ENCODE measurements at regions not wholly inside any gene's neighbourhood (a gene's known extent, or its start where the extent isn't known, plus 50 kb on each side); places are given as distances from the start of the nearest gene placed in this dataset.

DNA sequence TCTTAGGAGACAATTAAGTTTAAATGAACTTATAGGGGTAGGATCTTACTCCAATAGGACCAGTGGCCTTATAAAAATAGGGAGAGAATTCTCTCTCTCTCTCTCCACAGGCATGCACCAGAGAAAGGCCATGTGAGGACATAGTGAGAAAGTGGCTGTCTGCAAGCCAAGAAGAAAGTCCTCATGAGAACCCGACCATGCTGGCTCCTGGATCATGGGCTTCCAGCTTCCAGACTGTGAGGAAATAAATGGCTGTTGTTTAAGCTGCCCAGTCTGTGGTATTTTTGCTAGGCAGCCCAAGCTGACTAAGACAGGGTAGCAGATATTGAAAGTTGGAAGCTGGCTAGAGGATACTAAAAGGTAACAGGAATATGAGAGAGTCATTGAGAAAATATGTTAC is 454.0 kb downstream of the NBAS start:
- DNase-seq = no peak

DNA sequence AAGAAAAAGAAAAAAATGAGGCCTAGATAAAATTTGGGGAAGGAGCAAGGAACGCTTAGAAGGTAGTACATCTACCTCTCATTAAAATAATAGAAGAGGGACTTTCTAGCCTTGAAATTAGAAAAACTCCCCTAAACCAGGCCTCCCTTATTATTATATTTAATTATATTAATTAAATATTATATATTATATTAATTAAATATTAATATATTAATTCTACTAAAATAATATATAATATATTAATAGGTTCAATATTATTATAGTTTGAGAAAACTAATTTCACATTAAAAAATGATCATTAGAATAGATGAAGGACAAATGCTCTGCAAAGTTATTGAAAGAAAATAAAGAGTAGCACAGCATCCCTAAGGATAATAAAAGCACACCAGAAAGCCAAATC is 449.4 kb downstream of the NBAS start:
- no peak for DNase-seq

DNA sequence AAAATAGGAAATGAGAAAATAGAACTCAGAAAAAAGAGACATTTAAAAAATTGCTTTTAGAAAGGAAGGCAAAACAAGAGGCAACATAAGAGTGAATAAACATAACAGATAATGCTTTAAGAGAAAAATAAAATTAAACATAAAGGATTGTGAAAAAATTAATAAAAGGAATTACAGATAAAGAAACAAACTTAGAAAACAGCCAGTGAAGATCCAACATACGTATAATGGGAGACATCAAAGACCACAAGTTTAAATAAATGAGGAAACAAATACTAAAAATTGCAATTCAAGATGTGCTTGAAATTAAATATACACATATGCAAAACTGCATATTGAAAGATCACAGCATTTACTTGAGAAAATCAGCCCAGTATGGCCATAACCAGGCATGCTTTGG is 448.9 kb downstream of the NBAS start:
- DNase-seq = no peak

GRCh38 chr2:15115776-15116175 is 445.4 kb downstream of the NBAS start:
- peak in 1 of 2 donors; percentile 77 for DNase-seq

DNA sequence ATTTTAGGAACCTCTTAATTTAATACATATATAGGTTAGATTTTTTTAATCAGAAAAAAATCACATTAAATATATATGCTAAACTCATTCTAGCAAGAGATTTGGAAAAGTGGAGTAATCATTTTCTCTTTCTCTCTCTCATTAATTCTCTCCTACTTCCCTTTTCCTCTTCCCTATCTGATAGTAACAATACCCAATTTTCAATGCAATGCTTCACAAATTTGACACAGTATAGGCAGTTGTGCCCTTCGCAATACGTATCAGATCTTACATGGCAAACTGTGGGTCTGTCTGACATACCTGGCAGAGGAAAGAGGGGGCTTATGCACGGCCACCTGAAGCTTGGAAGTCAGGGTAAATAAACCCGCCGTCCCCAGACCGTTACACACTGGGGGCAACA is 444.3 kb downstream of the NBAS start:
- no peak for DNase-seq
